D721Med (cell line): ENCODE measurements at regions not wholly inside any gene's neighbourhood (a gene's known extent, or its start where the extent isn't known, plus 50 kb on each side); places are given as distances from the start of the nearest gene placed in this dataset.

Experiments used
- DNase-seq: peaks from one replicate; pipeline ENCODE4 v3.0.0; 2011; ENCODE audit warnings: low spot score; ENCODE audit not compliant: insufficient read length
- FAIRE-seq: peaks from 2 replicates; lab custom pipeline; 2011; peaks lifted over from hg19 to GRCh38; lab: Jason Lieb, UNC
- CTCF ChIP-seq: IDR thresholded peaks from 2 replicates; pipeline ENCODE4 v1.5.1; 2012; ENCODE audit warnings: mild to moderate bottlenecking, control low read depth; ENCODE audit not compliant: insufficient read depth; ENCODE audit errors: missing control alignments

GRCh38 chr1:238648751-238649150 is 737.6 kb upstream of the CHRM3 start:
- TF ChIP-seq CTCF, result no peak
- DNase-seq (no peak), FAIRE-seq (no peak)

- TF ChIP-seq CTCF, result no peak
- no peak for DNase-seq
- FAIRE-seq, result no peak
Measured at GRCh38 chr1:238648296-238648695, 738.1 kb upstream of the CHRM3 start.

- DNase-seq (no peak), FAIRE-seq (no peak)
- TF ChIP-seq CTCF, result no peak
Measured at GRCh38 chr1:238647877-238648276, 738.5 kb upstream of the CHRM3 start.

- TF ChIP-seq CTCF, result no peak
- FAIRE-seq (no peak), DNase-seq (no peak)
Measured at GRCh38 chr1:238642231-238642630, 744.1 kb upstream of the CHRM3 start.

DNA sequence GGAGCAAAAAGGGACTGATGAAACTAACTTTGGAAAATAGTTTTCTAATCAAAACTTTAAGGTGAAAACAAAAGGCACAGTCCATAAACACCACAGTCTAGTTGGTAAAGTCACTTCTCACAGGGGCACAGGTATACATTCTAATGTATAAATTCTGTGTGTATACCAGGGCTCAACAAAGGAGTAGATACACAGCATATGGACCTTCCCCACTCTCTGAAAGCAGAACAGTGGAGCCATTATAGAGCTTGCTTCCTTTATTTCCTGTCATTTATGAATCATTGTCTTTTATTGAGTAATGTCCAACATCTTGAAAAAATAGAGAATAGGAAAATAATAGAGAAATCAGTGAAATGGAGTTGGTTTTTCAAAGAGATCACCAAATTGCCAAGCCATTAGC is 746.5 kb upstream of the CHRM3 start:
- TF ChIP-seq CTCF, result no peak
- peak; percentile 91 for FAIRE-seq
- no peak for DNase-seq

DNA sequence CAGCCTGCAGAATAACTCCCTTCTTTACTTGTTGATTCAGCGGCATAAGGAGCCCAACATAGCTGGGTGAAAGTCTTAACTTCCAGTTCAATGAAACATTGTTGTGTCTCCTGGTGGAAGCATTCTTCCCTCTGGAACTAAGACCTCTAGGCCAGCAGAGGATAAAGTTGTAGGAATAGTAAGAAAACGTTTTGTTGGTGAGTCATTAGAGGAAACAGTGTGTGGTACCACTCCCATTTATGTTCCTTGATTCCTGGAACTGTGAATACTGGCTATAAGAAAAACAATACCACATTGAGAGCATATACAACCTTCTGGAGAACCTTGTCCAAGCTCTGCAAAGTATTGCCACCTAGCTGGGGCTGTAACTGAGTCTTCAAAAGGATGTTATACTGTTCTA is 737.4 kb upstream of the ZP4 start:
- FAIRE-seq, result no peak
- no peak for TF ChIP-seq CTCF
- DNase-seq, result no peak

GRCh38 chr1:238624776-238625175 is 734.1 kb upstream of the ZP4 start:
- peak; percentile 66 for FAIRE-seq
- no peak for TF ChIP-seq CTCF

More at GRCh38 chr1:238624776-238625175, 734.1 kb upstream of the ZP4 start:
- DNase-seq, result no peak
